NCI-H524 treated with DMSO at 0.1 percent for 48 hours (cell line): ENCODE measurements at regions not wholly inside any gene's neighbourhood (a gene's known extent, or its start where the extent isn't known, plus 50 kb on each side); places are given as distances from the start of the nearest gene placed in this dataset.

Experiments used
- DNase-seq: peaks from one replicate; lab custom pipeline; 2025; lab: John Stamatoyannopoulos, UW

GRCh38 chrX:14476205-14476604 lies 53.1 kb upstream of the GLRA2 start:
- no peak for DNase-seq

GRCh38 chrX:14449773-14450172 lies 79.6 kb upstream of the GLRA2 start:
- no peak for DNase-seq

GRCh38 chrX:14448406-14448805 lies 80.9 kb upstream of the GLRA2 start:
- no peak for DNase-seq

GRCh38 chrX:14440106-14440505 lies 89.2 kb upstream of the GLRA2 start:
- no peak for DNase-seq

- DNase-seq = no peak
These were observed 101.7 kb upstream of the GLRA2 start for GRCh38 chrX:14427614-14428013.

GRCh38 chrX:14420841-14421240 lies 108.5 kb upstream of the GLRA2 start:
- no peak for DNase-seq

- DNase-seq = no peak
These were observed 116.7 kb upstream of the GLRA2 start for GRCh38 chrX:14412686-14413085.

GRCh38 chrX:14411326-14411725 lies 118.0 kb upstream of the GLRA2 start:
- DNase-seq = no peak

- DNase-seq = no peak
These were observed 120.0 kb upstream of the GLRA2 start for GRCh38 chrX:14409341-14409740.

- DNase-seq = no peak
These were observed 123.1 kb upstream of the GLRA2 start for GRCh38 chrX:14406225-14406624.

GRCh38 chrX:14398725-14399124 lies 130.6 kb upstream of the GLRA2 start:
- no peak for DNase-seq

GRCh38 chrX:14389682-14390081 lies 139.7 kb upstream of the GLRA2 start:
- DNase-seq = no peak

GRCh38 chrX:14386981-14387380 lies 142.4 kb upstream of the GLRA2 start:
- DNase-seq = no peak

GRCh38 chrX:14380044-14380443 lies 149.3 kb upstream of the GLRA2 start:
- DNase-seq = no peak

- no peak for DNase-seq
These were observed 151.9 kb upstream of the GLRA2 start for GRCh38 chrX:14377427-14377826.

- no peak for DNase-seq
These were observed 165.6 kb upstream of the GLRA2 start for GRCh38 chrX:14363728-14364127.

GRCh38 chrX:14362721-14363120 lies 166.6 kb upstream of the GLRA2 start:
- no peak for DNase-seq

GRCh38 chrX:14361435-14361834 lies 167.9 kb upstream of the GLRA2 start:
- no peak for DNase-seq

- DNase-seq = no peak
These were observed 169.6 kb upstream of the GLRA2 start for GRCh38 chrX:14359727-14360126.

- no peak for DNase-seq
These were observed 170.0 kb upstream of the GLRA2 start for GRCh38 chrX:14359316-14359715.

GRCh38 chrX:14357314-14357713 lies 172.0 kb upstream of the GLRA2 start:
- DNase-seq = no peak

GRCh38 chrX:14356401-14356800 lies 172.9 kb upstream of the GLRA2 start:
- no peak for DNase-seq

- no peak for DNase-seq
These were observed 173.8 kb upstream of the GLRA2 start for GRCh38 chrX:14355556-14355955.

GRCh38 chrX:14354521-14354920 lies 174.8 kb upstream of the GLRA2 start:
- no peak for DNase-seq

- DNase-seq = no peak
These were observed 176.8 kb upstream of the GLRA2 start for GRCh38 chrX:14352511-14352910.
